Astrocyte of the hippocampus (primary cell): ENCODE measurements at regions not wholly inside any gene's neighbourhood (a gene's known extent, or its start where the extent isn't known, plus 50 kb on each side); places are given as distances from the start of the nearest gene placed in this dataset.

Experiments
- DNase-seq: peaks from one replicate; pipeline ENCODE4 v3.0.0; 2011; ENCODE audit warnings: low read depth, low spot score

- peak; percentile 27 for DNase-seq
These were observed 403.4 kb downstream of the DNAJB9 start for GRCh38 chr7:108973075-108973474.

- no peak for DNase-seq
These were observed 405.0 kb downstream of the DNAJB9 start for GRCh38 chr7:108974641-108975040.

GRCh38 chr7:108985037-108985436 lies 415.4 kb downstream of the DNAJB9 start:
- no peak for DNase-seq

GRCh38 chr7:108989319-108989718 lies 419.6 kb downstream of the DNAJB9 start:
- no peak for DNase-seq

- no peak for DNase-seq
These were observed 427.8 kb downstream of the DNAJB9 start for GRCh38 chr7:108997480-108997879.

- DNase-seq: peak; percentile 65
These were observed 434.1 kb downstream of the DNAJB9 start for GRCh38 chr7:109003742-109004141.

- no peak for DNase-seq
These were observed 440.0 kb downstream of the DNAJB9 start for GRCh38 chr7:109009636-109010035.

GRCh38 chr7:109020251-109020650 lies 450.6 kb downstream of the DNAJB9 start:
- DNase-seq: no peak

- DNase-seq: no peak
These were observed 451.7 kb downstream of the DNAJB9 start for GRCh38 chr7:109021390-109021789.

- no peak for DNase-seq
These were observed 460.2 kb downstream of the DNAJB9 start for GRCh38 chr7:109029866-109030265.

GRCh38 chr7:109044691-109045090 lies 475.0 kb downstream of the DNAJB9 start:
- no peak for DNase-seq

GRCh38 chr7:109049366-109049765 lies 479.7 kb downstream of the DNAJB9 start:
- no peak for DNase-seq

- no peak for DNase-seq
These were observed 489.4 kb downstream of the DNAJB9 start for GRCh38 chr7:109059089-109059488.

GRCh38 chr7:109062798-109063197 lies 493.1 kb downstream of the DNAJB9 start:
- no peak for DNase-seq

GRCh38 chr7:109073543-109073942 lies 503.9 kb downstream of the DNAJB9 start:
- DNase-seq: no peak

- DNase-seq: no peak
These were observed 506.8 kb downstream of the DNAJB9 start for GRCh38 chr7:109076396-109076972.

- no peak for DNase-seq
These were observed 521.4 kb downstream of the DNAJB9 start for GRCh38 chr7:109091042-109091441.

- DNase-seq: no peak
These were observed 522.6 kb downstream of the DNAJB9 start for GRCh38 chr7:109092268-109092667.

- no peak for DNase-seq
These were observed 531.7 kb downstream of the DNAJB9 start for GRCh38 chr7:109101332-109101731.

GRCh38 chr7:109109558-109109957 lies 539.9 kb downstream of the DNAJB9 start:
- DNase-seq: no peak

GRCh38 chr7:109111086-109111485 lies 541.4 kb downstream of the DNAJB9 start:
- no peak for DNase-seq

GRCh38 chr7:109121599-109122300 lies 552.1 kb downstream of the DNAJB9 start:
- DNase-seq: no peak

- no peak for DNase-seq
These were observed 555.3 kb downstream of the DNAJB9 start for GRCh38 chr7:109125001-109125400.
